ENCODE measurements at regions not wholly inside any gene's neighbourhood (a gene's known extent, or its start where the extent isn't known, plus 50 kb on each side); places are given as distances from the start of the nearest gene placed in this dataset.

- no peaks in the 10 kb centered on the region for H3K36me3 ChIP-seq (ENCODE audit: control insufficient read depth, insufficient read depth, low read length)
- no peak for FAIRE-seq
- H3K27me3 ChIP-seq (ENCODE audit: control insufficient read depth, insufficient read depth, low read length), result no peaks in the 10 kb centered on the region
- no peak overlapping the region for H3K4me3 ChIP-seq (ENCODE audit: low read depth, low read length)
- DNase-seq (ENCODE audit: low read depth), result no peak
- no peak for TF ChIP-seq CTCF (IDR thresholded peaks at IDR 0.05; ENCODE audit: insufficient read depth, low read length, severe bottlenecking)
Measured at GRCh38 chr19:29129148-29129547, 83.8 kb downstream of the UQCRFS1 start.

GRCh38 chr19:29128203-29128602, 84.7 kb downstream of the UQCRFS1 start:
- Histone ChIP-seq H3K4me3 (ENCODE audit: low read depth, low read length) (no peak overlapping the region), H3K27me3 (ENCODE audit: control insufficient read depth, insufficient read depth, low read length) (no peaks in the 10 kb centered on the region), H3K36me3 (ENCODE audit: control insufficient read depth, insufficient read depth, low read length) (no peaks in the 10 kb centered on the region)
- TF ChIP-seq CTCF (IDR thresholded peaks at IDR 0.05; ENCODE audit: insufficient read depth, low read length, severe bottlenecking), result no peak
- DNase-seq (ENCODE audit: low read depth) (no peak), FAIRE-seq (no peak)

GRCh38 chr19:29122185-29122584, 90.8 kb downstream of the UQCRFS1 start:
- DNase-seq (ENCODE audit: low read depth), result no peak
- no peak overlapping the region for H3K4me3 ChIP-seq (ENCODE audit: low read depth, low read length)
- H3K36me3 ChIP-seq (ENCODE audit: control insufficient read depth, insufficient read depth, low read length), result no peaks in the 10 kb centered on the region
- no peak for FAIRE-seq
- no peak for TF ChIP-seq CTCF (IDR thresholded peaks at IDR 0.05; ENCODE audit: insufficient read depth, low read length, severe bottlenecking)
- no peaks in the 10 kb centered on the region for H3K27me3 ChIP-seq (ENCODE audit: control insufficient read depth, insufficient read depth, low read length)

- no peak for TF ChIP-seq CTCF (IDR thresholded peaks at IDR 0.05; ENCODE audit: insufficient read depth, low read length, severe bottlenecking)
- no peak for DNase-seq (ENCODE audit: low read depth)
- H3K4me3 ChIP-seq (ENCODE audit: low read depth, low read length), result no peak overlapping the region
- no peaks in the 10 kb centered on the region for H3K27me3 ChIP-seq (ENCODE audit: control insufficient read depth, insufficient read depth, low read length)
- no peak for FAIRE-seq
- H3K36me3 ChIP-seq (ENCODE audit: control insufficient read depth, insufficient read depth, low read length), result no peaks in the 10 kb centered on the region
Measured at GRCh38 chr19:29121684-29122083, 91.3 kb downstream of the UQCRFS1 start.

- no peak for TF ChIP-seq CTCF (IDR thresholded peaks at IDR 0.05; ENCODE audit: insufficient read depth, low read length, severe bottlenecking)
- no peak for FAIRE-seq
- no peak for DNase-seq (ENCODE audit: low read depth)
Measured at GRCh38 chr19:29120466-29120865, 92.5 kb downstream of the UQCRFS1 start.

GRCh38 chr19:29119590-29119989, 93.4 kb downstream of the UQCRFS1 start:
- no peak for TF ChIP-seq CTCF (IDR thresholded peaks at IDR 0.05; ENCODE audit: insufficient read depth, low read length, severe bottlenecking)
- Histone ChIP-seq H3K36me3 (ENCODE audit: control insufficient read depth, insufficient read depth, low read length) (no peaks in the 10 kb centered on the region), H3K27me3 (ENCODE audit: control insufficient read depth, insufficient read depth, low read length) (no peaks in the 10 kb centered on the region), H3K4me3 (ENCODE audit: low read depth, low read length) (no peak overlapping the region)
- no peak for DNase-seq (ENCODE audit: low read depth)
- FAIRE-seq, result peak; percentile 7

More at GRCh38 chr19:29120466-29120865, 92.5 kb downstream of the UQCRFS1 start:
- H3K36me3 ChIP-seq (ENCODE audit: control insufficient read depth, insufficient read depth, low read length), result no peaks in the 10 kb centered on the region
- H3K4me3 ChIP-seq (ENCODE audit: low read depth, low read length), result no peak overlapping the region
- H3K27me3 ChIP-seq (ENCODE audit: control insufficient read depth, insufficient read depth, low read length), result no peaks in the 10 kb centered on the region

Measured in bronchial epithelial cell (primary cell).